WTC11 (cell line): ENCODE measurements at regions not wholly inside any gene's neighbourhood (a gene's known extent, or its start where the extent isn't known, plus 50 kb on each side); places are given as distances from the start of the nearest gene placed in this dataset.

Source experiments
- ATAC-seq: fragments of 200-7000 bp; cut with Tn5 transposase; 2 replicates; pipeline ENCODE4 v1.10.0; 2021; ENCODE audit warnings: mild to moderate bottlenecking, moderate library complexity
- CTCF ChIA-PET: fragments of 300-600 bp; sonication (Branson Sonifier 250); formaldehyde crosslinking; loops from one replicate; lab custom pipeline; 2021; ENCODE audit warnings: antibody characterized with exemption; lab: Charles Lee
- POLR2A ChIA-PET: fragments of 350-600 bp; sonication (Branson Sonifier 250); formaldehyde crosslinking; loops from one replicate; lab custom pipeline; 2021; ENCODE audit warnings: antibody characterized with exemption; lab: Charles Lee
- DNase-seq: peaks from one replicate; pipeline ENCODE4 v3.0.0; 2021; ENCODE audit warnings: low spot score
- H3K27ac Mint-ChIP-seq: 2 replicates; pipeline ENCODE4 v1.8.0; 2021; ENCODE audit warnings: mixed read lengths
- H3K27me3 Mint-ChIP-seq: 2 replicates; pipeline ENCODE4 v1.8.0; 2021; ENCODE audit warnings: low read depth, mild to moderate bottlenecking, moderate library complexity, mixed read lengths
- H3K36me3 Mint-ChIP-seq: 2 replicates; pipeline ENCODE4 v1.8.0; 2021; ENCODE audit warnings: mixed read lengths
- H3K4me1 Mint-ChIP-seq: 2 replicates; pipeline ENCODE4 v1.8.0; 2022; ENCODE audit warnings: mixed read lengths
- H3K4me3 Mint-ChIP-seq: 2 replicates; pipeline ENCODE4 v1.8.0; 2021; ENCODE audit warnings: mild to moderate bottlenecking, moderate library complexity, mixed read lengths
- H3K9me3 Mint-ChIP-seq: 2 replicates; pipeline ENCODE4 v1.8.0; 2021; ENCODE audit warnings: mixed read lengths
- ATF2 ChIP-seq: sonication (generic); formaldehyde crosslinking; IDR thresholded peaks from 2 replicates; pipeline ENCODE4 v1.8.1; 2022; ENCODE audit warnings: low read depth, missing genetic modification reagents, borderline replicate concordance
- EMX1 ChIP-seq: fragments of 250-450 bp; sonication (Bioruptor Pico); IDR thresholded peaks from 2 replicates; pipeline ENCODE4 v1.8.0; 2021; ENCODE audit warnings: mild to moderate bottlenecking
- ERG ChIP-seq: fragments of 250-450 bp; sonication (Bioruptor Pico); IDR thresholded peaks from 2 replicates; pipeline ENCODE4 v1.8.0; 2021; ENCODE audit warnings: mild to moderate bottlenecking
- FOXP1 ChIP-seq: sonication (generic); formaldehyde crosslinking; IDR thresholded peaks from 2 replicates; pipeline ENCODE4 v1.8.0; 2022; ENCODE audit warnings: missing genetic modification reagents, mild to moderate bottlenecking, moderate library complexity, borderline replicate concordance
- GRHL2 ChIP-seq: fragments of 250-450 bp; sonication (Bioruptor Pico); IDR thresholded peaks from 2 replicates; pipeline ENCODE4 v1.8.0; 2022; ENCODE audit warnings: mild to moderate bottlenecking, moderate library complexity; ENCODE audit not compliant: insufficient replicate concordance, severe bottlenecking
- IRF2 ChIP-seq: sonication (generic); formaldehyde crosslinking; IDR thresholded peaks from 2 replicates; pipeline ENCODE4 v1.8.0; 2022; ENCODE audit warnings: low read depth, missing genetic modification reagents, borderline replicate concordance
- JAZF1 ChIP-seq: fragments of 250-450 bp; sonication (Bioruptor Pico); IDR thresholded peaks from 2 replicates; pipeline ENCODE4 v1.9.0; 2021; ENCODE audit warnings: moderate library complexity, mild to moderate bottlenecking, inconsistent platforms
- KAT7 ChIP-seq: sonication (generic); formaldehyde crosslinking; IDR thresholded peaks from 2 replicates; pipeline ENCODE4 v1.8.1; 2023; ENCODE audit warnings: missing genetic modification reagents, mild to moderate bottlenecking, borderline replicate concordance
- MXD4 ChIP-seq: fragments of 250-450 bp; sonication (Bioruptor Pico); IDR thresholded peaks from 2 replicates; pipeline ENCODE4 v1.8.0; 2021; ENCODE audit warnings: mild to moderate bottlenecking, moderate library complexity, borderline replicate concordance
- NFE2L1 ChIP-seq: sonication (generic); formaldehyde crosslinking; IDR thresholded peaks from 2 replicates; pipeline ENCODE4 v1.8.1; 2023; ENCODE audit warnings: missing genetic modification reagents
- NR2C2 ChIP-seq: sonication (generic); formaldehyde crosslinking; IDR thresholded peaks from 2 replicates; pipeline ENCODE4 v1.8.0; 2022; ENCODE audit warnings: mild to moderate bottlenecking, missing genetic modification reagents
- PREB ChIP-seq: sonication (generic); formaldehyde crosslinking; IDR thresholded peaks from 2 replicates; pipeline ENCODE4 v1.8.1; 2022; ENCODE audit warnings: mild to moderate bottlenecking, missing genetic modification reagents, moderate library complexity, borderline replicate concordance
- ZBTB21 ChIP-seq: sonication (generic); formaldehyde crosslinking; IDR thresholded peaks from 2 replicates; pipeline ENCODE4 v1.8.1; 2023; ENCODE audit warnings: mild to moderate bottlenecking, missing genetic modification reagents, borderline replicate concordance
- ZNF219 ChIP-seq: sonication (generic); formaldehyde crosslinking; IDR thresholded peaks from 2 replicates; pipeline ENCODE4 v1.8.0; 2023; ENCODE audit warnings: missing genetic modification reagents, mild to moderate bottlenecking, borderline replicate concordance
- ZNF396 ChIP-seq: fragments of 250-450 bp; sonication (Bioruptor Pico); IDR thresholded peaks from 2 replicates; pipeline ENCODE4 v1.8.0; 2021; ENCODE audit warnings: mild to moderate bottlenecking, moderate library complexity, borderline replicate concordance
- ZNF425 ChIP-seq: fragments of 250-450 bp; sonication (Bioruptor Pico); conservative IDR thresholded peaks from 2 replicates; pipeline ENCODE4 v1.9.0; 2021; ENCODE audit warnings: mild to moderate bottlenecking
- ZNF512 ChIP-seq: sonication (generic); formaldehyde crosslinking; IDR thresholded peaks from 2 replicates; pipeline ENCODE4 v1.8.1; 2022; ENCODE audit warnings: missing genetic modification reagents, borderline replicate concordance
- ZNF532 ChIP-seq: fragments of 250-450 bp; sonication (Bioruptor Pico); IDR thresholded peaks from 2 replicates; pipeline ENCODE4 v1.9.0; 2021; ENCODE audit warnings: mild to moderate bottlenecking, borderline replicate concordance

- no peak for TF ChIP-seq ZNF512 (CRISPR knock-in tag)
These were observed 94.4 kb downstream of the DTWD1 start (continued) for GRCh38 chr15:49715211-49715610.

GRCh38 chr15:49715701-49716100 is 94.9 kb downstream of the DTWD1 start:
- TF ChIP-seq ATF2 (CRISPR knock-in tag) (no peak), ZBTB21 (CRISPR knock-in tag) (no peak), IRF2 (CRISPR knock-in tag) (no peak), ERG (CRISPR knock-in tag) (no peak), ZNF425 (CRISPR knock-in tag) (no peak), FOXP1 (CRISPR knock-in tag) (no peak), NFE2L1 (CRISPR knock-in tag) (no peak), PREB (CRISPR knock-in tag) (no peak), EMX1 (CRISPR knock-in tag) (no peak), ZNF532 (CRISPR knock-in tag) (no peak), GRHL2 (CRISPR knock-in tag) (no peak), NR2C2 (CRISPR knock-in tag) (no peak), JAZF1 (no peak), MXD4 (no peak), KAT7 (CRISPR knock-in tag) (no peak), ZNF396 (no peak), ZNF219 (CRISPR knock-in tag) (no peak)
- Mint-ChIP-seq H3K4me1 (peaks cover 13% of the 10 kb centered on the region), H3K4me3 (no peak overlapping the region), H3K36me3 (no peaks in the 10 kb centered on the region), H3K27me3 (peaks cover 57% of the 10 kb centered on the region), H3K27ac (no peak overlapping the region), H3K9me3 (peaks cover 4% of the 10 kb centered on the region; the same call in 1 of the 2 replicates)
- ATAC-seq (no peak), DNase-seq (no peak)
- POLR2A ChIA-PET, result no interaction called here
- CTCF ChIA-PET, result interaction anchor here (1.5 kb wide), 1 partner anchor 245 kb away, joined by 3 read pairs; no protein-coding TSS in a partner anchor
